Thymus (tissue), 11 donors: ENCODE measurements at regions not wholly inside any gene's neighbourhood (a gene's known extent, or its start where the extent isn't known, plus 50 kb on each side); places are given as distances from the start of the nearest gene placed in this dataset.

ENCODE experiments used
- DNase-seq, 9 donors: peaks; one replicate each; pipeline ENCODE4 v3.0.0-alpha.2; 2013; ENCODE audit warnings: low spot score in 9 of 9, low read depth in 6 of 9, missing footprints in 1 of 9
- H3K27ac ChIP-seq, 2 donors: one replicate each; pipeline ENCODE4 v1.5.1; 2013; ENCODE audit warnings: control low read depth in 1 of 2, low read depth in 1 of 2, low read length in 1 of 2, mild to moderate bottlenecking in 1 of 2, moderate library complexity in 1 of 2
- H3K27me3 ChIP-seq, 2 donors: one replicate each; pipeline ENCODE4 v1.5.1; 2013; ENCODE audit warnings: low read length in 1 of 2; ENCODE audit not compliant: control insufficient read depth in 2 of 2, insufficient read depth in 1 of 2
- H3K36me3 ChIP-seq, 2 donors: one replicate each; pipeline ENCODE4 v1.5.1; 2013; ENCODE audit warnings: low read length in 1 of 2, mild to moderate bottlenecking in 1 of 2, moderate library complexity in 1 of 2; ENCODE audit not compliant: control insufficient read depth in 2 of 2, insufficient read depth in 2 of 2
- H3K4me1 ChIP-seq, 2 donors: one replicate each; pipeline ENCODE4 v1.5.1; 2013; ENCODE audit warnings: low read length in 2 of 2; ENCODE audit not compliant: control insufficient read depth in 2 of 2, insufficient read depth in 2 of 2
- H3K4me3 ChIP-seq, 2 donors: one replicate each; pipeline ENCODE4 v1.5.1; 2013; ENCODE audit warnings: low read length in 2 of 2, control low read depth in 1 of 2, mild to moderate bottlenecking in 1 of 2
- H3K9me3 ChIP-seq, 2 donors: one replicate each; pipeline ENCODE4 v1.5.1; 2013; ENCODE audit warnings: low read length in 1 of 2, mild to moderate bottlenecking in 1 of 2; ENCODE audit not compliant: control insufficient read depth in 2 of 2, insufficient read depth in 1 of 2
- WGBS: extraction: QIAGEN DNeasy Blood & Tissue Kit; methylation state at CpG from one replicate; pipeline ENCODE4 v1.1.7; 2013; 5-methylcytosine and 5-hydroxymethylcytosine counted together
- donor health status: healthy.

DNA sequence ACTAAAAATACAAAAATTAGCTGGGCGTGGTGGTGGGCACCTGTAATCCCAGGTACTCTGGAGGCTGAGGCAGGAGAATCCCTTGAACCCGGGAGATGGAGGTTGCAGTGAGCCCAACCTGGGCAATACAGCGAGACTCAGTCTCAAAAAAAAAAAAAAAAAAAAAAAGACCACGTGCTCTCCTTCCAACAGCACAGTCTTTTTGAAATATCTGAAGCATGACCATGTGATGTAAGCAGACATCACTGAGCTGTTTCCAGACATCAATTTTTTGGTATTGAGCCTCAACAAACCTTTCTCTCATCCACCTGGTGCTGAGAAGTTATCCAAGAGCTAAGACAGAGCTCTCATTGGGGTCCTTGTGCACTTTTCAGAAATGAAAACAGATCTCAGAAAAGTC is 249.2 kb downstream of the FOXA2 start:
- Histone ChIP-seq H3K27me3 (peaks cover 2 to 11% of the 10 kb centered on the region in 2 donors), H3K9me3 (no peaks in the 10 kb centered on the region)
- WGBS, result 69% methylated on average over 4 of the region's 4 CpGs

DNA sequence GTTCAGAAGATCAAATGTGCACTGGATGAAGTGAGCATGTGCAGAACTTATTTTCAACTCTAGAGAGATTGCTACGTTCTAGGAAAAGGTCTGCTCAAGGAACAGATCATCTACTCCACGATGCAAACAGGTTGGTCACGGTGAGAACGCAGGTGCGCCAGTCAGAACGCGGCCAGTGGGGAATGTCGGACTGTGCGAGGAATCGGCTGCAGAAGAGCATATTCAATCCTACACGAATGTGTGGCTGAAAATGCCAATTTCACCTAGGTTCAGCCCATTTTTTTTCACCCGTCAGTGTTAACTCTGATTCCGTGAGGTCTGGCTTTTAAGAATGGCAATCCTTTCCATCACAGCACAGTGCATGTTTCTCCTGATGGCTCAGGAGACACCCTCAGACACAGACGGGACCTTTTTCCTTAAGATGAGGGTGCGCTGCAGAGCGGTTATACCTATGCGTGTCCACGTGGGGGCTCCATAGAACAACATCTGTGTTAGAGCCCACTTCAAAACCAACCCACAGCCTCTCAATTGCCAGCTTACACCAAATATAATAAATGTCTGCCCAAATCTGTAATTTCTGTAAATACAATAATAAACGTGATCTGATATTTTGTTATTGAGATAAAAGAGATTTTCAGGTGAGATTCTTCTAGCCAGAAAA is 250.4 kb downstream of the FOXA2 start:
- Histone ChIP-seq H3K4me3 (no peak overlapping the region), H3K27me3 (peaks cover 0 to 8% of the 10 kb centered on the region in 2 donors), H3K4me1 (no peaks in the 10 kb centered on the region), H3K9me3 (no peaks in the 10 kb centered on the region), H3K36me3 (no peaks in the 10 kb centered on the region), H3K27ac (no peak overlapping the region)
- 45% methylated on average over 19 of the region's 19 CpGs for WGBS
- peak; percentile 24 to 73 (median 46) for DNase-seq

More for the DNA sequence above, 249.2 kb downstream of the FOXA2 start:
- H3K36me3 ChIP-seq, result no peaks in the 10 kb centered on the region
- H3K4me3 ChIP-seq, result no peak overlapping the region
- no peak overlapping the region for H3K27ac ChIP-seq
- DNase-seq, result no peak
- H3K4me1 ChIP-seq, result no peaks in the 10 kb centered on the region

DNA sequence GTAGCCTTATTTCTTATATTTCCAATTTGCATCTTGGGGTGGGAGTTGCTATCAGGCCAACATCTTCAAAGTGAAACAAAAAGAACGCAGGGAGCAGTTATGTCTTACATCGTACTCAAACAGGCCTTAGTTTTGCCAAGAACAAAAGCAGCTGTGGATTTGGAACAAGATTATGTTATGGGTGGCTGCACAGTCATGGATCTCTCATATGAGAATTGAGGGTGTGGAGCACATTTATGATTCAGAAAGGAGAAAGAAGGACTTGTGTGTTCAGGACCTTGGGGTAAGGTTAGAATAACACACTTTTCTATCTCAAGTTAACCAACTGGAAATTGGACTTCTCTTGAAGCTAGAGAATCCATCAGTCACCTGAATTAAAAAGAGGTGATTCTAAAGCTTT is 259.9 kb downstream of the FOXA2 start:
- Histone ChIP-seq H3K9me3 (no peaks in the 10 kb centered on the region), H3K27me3 (no peaks in the 10 kb centered on the region), H3K27ac (no peak overlapping the region), H3K36me3 (no peaks in the 10 kb centered on the region), H3K4me3 (no peak overlapping the region), H3K4me1 (no peaks in the 10 kb centered on the region)
- no peak for DNase-seq
- WGBS, result 93% methylated on average over 2 of the region's 2 CpGs

DNA sequence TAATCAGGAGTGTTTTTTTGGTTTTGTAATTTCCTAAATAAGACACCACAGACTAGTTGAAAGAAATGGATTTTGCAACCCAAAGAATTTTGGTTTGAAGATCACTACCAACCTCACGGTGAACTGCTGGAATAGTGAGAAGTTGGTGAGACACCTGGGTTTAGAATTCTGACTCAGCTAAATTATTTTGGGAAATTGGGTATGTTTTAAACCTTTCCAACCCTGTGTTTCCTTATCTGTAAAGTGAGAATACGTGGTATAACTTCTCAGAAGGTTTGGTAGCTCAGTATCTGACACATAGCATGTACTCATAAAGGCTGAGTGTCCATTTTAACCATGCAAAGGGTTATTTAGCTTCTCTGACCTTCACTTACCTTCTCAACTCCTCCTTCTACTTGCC is 261.9 kb downstream of the FOXA2 start:
- H3K4me3 ChIP-seq, result no peak overlapping the region
- H3K27ac ChIP-seq, result no peak overlapping the region
- 20% methylated on average over 2 of the region's 2 CpGs for whole genome bisulfite sequencing
- no peaks in the 10 kb centered on the region for H3K4me1 ChIP-seq
- H3K36me3 ChIP-seq, result no peaks in the 10 kb centered on the region
- H3K27me3 ChIP-seq, result no peaks in the 10 kb centered on the region
- no peaks in the 10 kb centered on the region for H3K9me3 ChIP-seq
- no peak for DNase-seq

DNA sequence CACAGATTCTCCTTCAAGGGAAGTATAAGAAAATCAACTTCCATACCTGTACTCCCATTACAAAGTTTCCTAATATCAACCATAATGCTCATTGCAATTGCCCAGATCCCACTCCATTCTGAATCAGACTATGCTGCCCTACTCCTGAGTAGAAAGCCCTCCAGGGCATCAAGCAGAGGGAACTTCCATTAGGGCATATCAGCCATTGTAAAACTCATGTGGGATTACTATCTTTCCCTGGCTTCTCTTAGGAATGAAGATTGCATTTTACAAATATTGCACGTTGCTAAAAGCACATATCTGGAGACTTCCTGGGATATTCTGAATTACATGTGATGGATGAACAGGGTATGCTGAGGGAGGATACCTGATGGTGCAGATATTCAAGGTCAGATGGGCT is 263.2 kb downstream of the FOXA2 start:
- Histone ChIP-seq H3K9me3 (no peaks in the 10 kb centered on the region), H3K4me3 (no peak overlapping the region), H3K4me1 (no peaks in the 10 kb centered on the region), H3K36me3 (no peaks in the 10 kb centered on the region), H3K27me3 (no peaks in the 10 kb centered on the region), H3K27ac (no peak overlapping the region)
- WGBS, result 76% methylated on average over 1 of the region's 1 CpG
- DNase-seq, result no peak

DNA sequence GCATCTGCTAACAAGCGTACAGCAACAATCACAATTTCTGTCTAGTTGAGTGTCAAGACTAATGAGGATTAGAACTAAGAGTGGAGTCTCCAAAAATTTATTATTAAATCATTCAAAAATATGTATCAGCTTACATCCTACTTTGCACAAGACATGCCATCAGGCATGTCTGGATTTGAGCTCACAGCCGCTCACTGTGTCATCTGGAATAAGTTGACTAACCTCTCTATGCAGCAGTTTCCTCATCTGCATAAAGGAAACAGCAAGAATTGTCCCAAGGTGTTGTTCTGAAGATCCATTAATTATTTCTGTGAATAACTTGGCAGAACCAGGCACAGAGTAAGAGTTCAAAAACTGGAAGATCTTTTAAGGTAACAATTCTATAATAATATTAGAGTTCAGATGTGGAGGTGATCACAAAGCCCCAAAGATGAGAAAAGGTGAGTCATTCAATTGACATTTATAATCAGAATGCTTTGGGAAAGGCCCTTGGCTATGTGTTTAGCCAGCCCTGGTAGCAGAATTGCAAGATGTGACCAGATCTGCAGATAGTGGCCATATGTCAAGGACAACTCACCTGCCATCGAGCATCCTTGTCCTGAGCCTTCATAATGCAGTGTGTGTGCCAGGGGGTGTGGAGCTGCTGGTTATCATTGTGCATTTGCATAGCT is 264.0 kb downstream of the FOXA2 start:
- 93% methylated on average over 3 of the region's 3 CpGs for WGBS
- no peak overlapping the region for H3K27ac ChIP-seq

DNA sequence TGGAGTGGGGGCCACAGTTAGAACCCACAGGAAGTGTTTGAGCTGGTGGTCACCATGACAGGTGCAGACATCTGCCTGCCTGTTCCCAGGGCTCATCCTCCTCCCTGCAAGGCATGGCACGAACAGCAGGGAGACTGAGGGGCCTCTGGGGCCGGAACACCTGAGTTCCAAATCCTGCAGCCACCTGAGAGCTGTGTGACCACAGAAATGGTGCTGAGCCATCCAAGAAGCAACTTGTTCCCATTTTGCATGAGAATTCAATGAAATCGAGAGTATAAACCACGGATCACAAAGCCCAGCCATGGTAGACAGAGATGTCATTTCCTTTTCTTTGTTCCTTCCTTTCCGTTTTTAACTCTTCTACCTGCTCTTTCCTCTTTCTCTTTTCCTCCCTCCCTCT is 268.6 kb downstream of the FOXA2 start:
- H3K9me3 ChIP-seq, result no peaks in the 10 kb centered on the region
- H3K27ac ChIP-seq, result no peak overlapping the region
- WGBS, result 55% methylated on average over 5 of the region's 5 CpGs
- H3K27me3 ChIP-seq, result no peaks in the 10 kb centered on the region
- no peak for DNase-seq
- H3K36me3 ChIP-seq, result no peaks in the 10 kb centered on the region
- H3K4me3 ChIP-seq, result no peak overlapping the region
- no peaks in the 10 kb centered on the region for H3K4me1 ChIP-seq

More for the DNA sequence above, 264.0 kb downstream of the FOXA2 start:
- DNase-seq, result no peak
- H3K4me3 ChIP-seq, result no peak overlapping the region
- H3K4me1 ChIP-seq, result no peaks in the 10 kb centered on the region
- H3K36me3 ChIP-seq, result no peaks in the 10 kb centered on the region
- H3K27me3 ChIP-seq, result no peaks in the 10 kb centered on the region
- H3K9me3 ChIP-seq, result no peaks in the 10 kb centered on the region

DNA sequence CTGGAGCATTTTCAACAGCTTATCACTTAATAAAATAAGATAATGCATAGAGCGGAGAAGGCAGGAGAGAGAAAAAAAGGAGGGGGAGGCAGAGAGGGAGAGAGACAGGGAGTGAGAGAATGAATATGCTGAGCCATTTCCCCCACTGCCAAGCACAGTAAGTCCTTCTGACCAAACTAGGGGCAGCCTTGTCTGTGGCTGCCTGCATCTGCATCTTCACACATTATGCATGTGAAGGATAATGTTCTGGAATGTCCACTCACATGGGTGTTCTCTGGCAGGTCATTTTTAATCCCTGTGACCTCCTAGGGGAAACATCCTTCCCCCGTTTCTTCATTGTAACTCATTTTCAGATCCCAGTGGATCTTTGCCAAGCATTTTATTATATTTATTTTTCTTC is 269.3 kb downstream of the FOXA2 start:
- Histone ChIP-seq H3K9me3 (no peaks in the 10 kb centered on the region), H3K27me3 (no peaks in the 10 kb centered on the region), H3K4me1 (no peaks in the 10 kb centered on the region), H3K4me3 (no peak overlapping the region), H3K27ac (no peak overlapping the region), H3K36me3 (no peaks in the 10 kb centered on the region)
- WGBS, result 97% methylated on average over 2 of the region's 2 CpGs
- no peak for DNase-seq

DNA sequence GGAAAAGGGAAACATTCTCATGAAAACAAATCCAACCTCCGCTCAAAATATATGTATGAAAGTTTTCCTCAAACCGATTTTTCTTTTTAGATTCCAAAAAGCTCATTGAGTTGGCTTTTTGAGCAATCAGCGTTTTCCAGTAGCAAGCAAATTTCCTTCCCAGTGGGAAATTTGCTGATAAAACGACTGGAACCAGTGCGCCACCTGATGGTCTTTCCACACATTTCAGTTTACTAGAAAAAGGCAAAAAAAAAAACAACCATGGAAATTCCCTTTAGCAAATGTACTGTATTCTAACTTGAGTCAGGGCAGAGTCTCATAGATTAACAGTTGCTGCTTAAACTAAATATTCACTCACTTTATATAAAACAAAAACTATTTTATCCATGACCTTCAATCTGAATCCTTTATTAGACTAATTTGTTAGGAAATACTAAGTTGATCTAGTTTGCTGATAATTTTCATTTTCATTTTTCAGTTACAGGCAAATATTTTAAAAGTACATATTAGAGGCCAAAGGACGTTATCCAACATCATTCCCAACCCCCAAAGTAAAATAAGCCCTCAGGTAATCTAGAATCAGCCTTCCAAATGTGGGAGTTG is 271.5 kb downstream of the FOXA2 start:
- peak in 2 of 9 donors; percentile 4 to 17 for DNase-seq
- Histone ChIP-seq H3K4me3 (no peak overlapping the region), H3K9me3 (no peaks in the 10 kb centered on the region), H3K27ac (no peak overlapping the region), H3K4me1 (no peaks in the 10 kb centered on the region), H3K27me3 (no peaks in the 10 kb centered on the region), H3K36me3 (no peaks in the 10 kb centered on the region)
- 7% methylated on average over 6 of the region's 6 CpGs for WGBS
